Liver (tissue), 3 donors: ENCODE measurements at regions not wholly inside any gene's neighbourhood (a gene's known extent, or its start where the extent isn't known, plus 50 kb on each side); places are given as distances from the start of the nearest gene placed in this dataset.
"Not testable (repeated sequence)": the region's sequence is repeated elsewhere in the genome, so short reads cannot be mapped to it uniquely, and the experiment has no call there.

Experiments
- HNF4A ChIP-seq, 2 donors: conservative IDR thresholded peaks; 2 replicates each; pipeline ENCODE4 v1.6.1; 2016; ENCODE audit warnings: antibody characterized with exemption in 2 of 2, mild to moderate bottlenecking in 2 of 2
- HNF4G ChIP-seq: IDR thresholded peaks from 2 replicates; pipeline ENCODE4 v1.6.1; 2016; ENCODE audit warnings: antibody characterized with exemption
- JUND ChIP-seq, 2 donors: IDR thresholded peaks; 2 replicates each; pipeline ENCODE4 v1.6.1; 2016; ENCODE audit warnings: antibody characterized with exemption in 2 of 2
- RAD21 ChIP-seq, 2 donors: IDR thresholded peaks; 2 replicates each; pipeline ENCODE4 v1.6.1; 2016; ENCODE audit warnings: antibody characterized with exemption in 2 of 2, mild to moderate bottlenecking in 2 of 2
- YY1 ChIP-seq: IDR thresholded peaks from 2 replicates; pipeline ENCODE4 v1.6.1; 2016; ENCODE audit warnings: antibody characterized with exemption, mild to moderate bottlenecking
- TF ChIP-seq, protein P1 (sequence below): fragments of 150-350 bp; IDR thresholded peaks from 2 replicates; pipeline ENCODE4 v1.5.1; 2017; ENCODE audit warnings: improper control_type of control experiment, low read depth, low read length; ENCODE audit not compliant: missing input control
- TF ChIP-seq, protein P2 (sequence below): IDR thresholded peaks from 2 replicates; pipeline ENCODE4 v1.6.1; 2016; ENCODE audit warnings: antibody characterized with exemption
- TF ChIP-seq, protein P3 (sequence below): IDR thresholded peaks from 2 replicates; pipeline ENCODE4 v1.6.1; 2016; ENCODE audit warnings: antibody characterized with exemption
- donor health status: healthy.
- donor health status: healthy.

DNA sequence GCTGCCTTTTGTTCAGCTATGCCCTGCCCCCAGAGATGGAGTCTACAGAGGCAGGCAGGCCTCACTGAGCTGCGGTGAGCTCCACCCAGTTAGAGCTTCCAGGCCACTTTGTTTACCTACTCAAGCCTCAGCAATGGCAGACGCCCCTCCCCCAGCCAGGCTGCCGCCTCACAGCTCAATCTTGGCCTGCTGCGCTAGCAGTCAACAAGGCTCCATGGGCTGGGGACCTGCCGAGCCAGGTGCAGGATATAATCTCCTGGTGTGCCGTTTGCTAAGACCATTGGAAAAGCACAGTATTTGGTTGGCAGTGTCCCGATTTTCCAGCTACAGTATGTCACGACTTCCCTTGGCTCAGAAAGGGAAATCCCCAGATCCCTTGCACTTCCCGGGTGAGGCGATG is 862.0 kb downstream of the GRID1 start:
- not testable (repeated sequence) for TF ChIP-seq YY1; HNF4G; HNF4A (conservative IDR thresholded peaks at IDR 0.05); RAD21 (IDR thresholded peaks at IDR 0.05); JUND (IDR thresholded peaks at IDR 0.05)
- TF ChIP-seq, protein P1, sequence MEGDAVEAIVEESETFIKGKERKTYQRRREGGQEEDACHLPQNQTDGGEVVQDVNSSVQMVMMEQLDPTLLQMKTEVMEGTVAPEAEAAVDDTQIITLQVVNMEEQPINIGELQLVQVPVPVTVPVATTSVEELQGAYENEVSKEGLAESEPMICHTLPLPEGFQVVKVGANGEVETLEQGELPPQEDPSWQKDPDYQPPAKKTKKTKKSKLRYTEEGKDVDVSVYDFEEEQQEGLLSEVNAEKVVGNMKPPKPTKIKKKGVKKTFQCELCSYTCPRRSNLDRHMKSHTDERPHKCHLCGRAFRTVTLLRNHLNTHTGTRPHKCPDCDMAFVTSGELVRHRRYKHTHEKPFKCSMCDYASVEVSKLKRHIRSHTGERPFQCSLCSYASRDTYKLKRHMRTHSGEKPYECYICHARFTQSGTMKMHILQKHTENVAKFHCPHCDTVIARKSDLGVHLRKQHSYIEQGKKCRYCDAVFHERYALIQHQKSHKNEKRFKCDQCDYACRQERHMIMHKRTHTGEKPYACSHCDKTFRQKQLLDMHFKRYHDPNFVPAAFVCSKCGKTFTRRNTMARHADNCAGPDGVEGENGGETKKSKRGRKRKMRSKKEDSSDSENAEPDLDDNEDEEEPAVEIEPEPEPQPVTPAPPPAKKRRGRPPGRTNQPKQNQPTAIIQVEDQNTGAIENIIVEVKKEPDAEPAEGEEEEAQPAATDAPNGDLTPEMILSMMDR, result not testable (repeated sequence)
- TF ChIP-seq, protein P2, sequence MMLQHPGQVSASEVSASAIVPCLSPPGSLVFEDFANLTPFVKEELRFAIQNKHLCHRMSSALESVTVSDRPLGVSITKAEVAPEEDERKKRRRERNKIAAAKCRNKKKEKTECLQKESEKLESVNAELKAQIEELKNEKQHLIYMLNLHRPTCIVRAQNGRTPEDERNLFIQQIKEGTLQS, result not testable (repeated sequence)
- TF ChIP-seq, protein P3, sequence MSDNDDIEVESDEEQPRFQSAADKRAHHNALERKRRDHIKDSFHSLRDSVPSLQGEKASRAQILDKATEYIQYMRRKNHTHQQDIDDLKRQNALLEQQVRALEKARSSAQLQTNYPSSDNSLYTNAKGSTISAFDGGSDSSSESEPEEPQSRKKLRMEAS, result not testable (repeated sequence)
